GM06990 (cell line): ENCODE measurements at regions not wholly inside any gene's neighbourhood (a gene's known extent, or its start where the extent isn't known, plus 50 kb on each side); places are given as distances from the start of the nearest gene placed in this dataset.

ENCODE experiments used
- DNase-seq: peaks from one replicate; pipeline ENCODE4 v3.0.0-alpha.2; 2011; ENCODE audit not compliant: insufficient read length; ENCODE audit errors: extremely low read depth
- H3K27me3 ChIP-seq: replicated peaks from 2 replicates; pipeline ENCODE4 v1.6.0; 2011; ENCODE audit warnings: low read length; ENCODE audit not compliant: control insufficient read depth, insufficient read depth
- H3K36me3 ChIP-seq: 2 replicates; pipeline ENCODE4 v1.5.1; 2011; ENCODE audit warnings: low read length; ENCODE audit not compliant: control insufficient read depth, insufficient read depth
- H3K4me3 ChIP-seq: replicated peaks from 2 replicates; pipeline ENCODE4 v1.5.1; 2011; ENCODE audit warnings: low read depth, mild to moderate bottlenecking, control low read depth, low read length
- CTCF ChIP-seq: IDR thresholded peaks from 2 replicates; pipeline ENCODE4 v1.5.1; 2011; ENCODE audit warnings: low read length, control low read depth, mild to moderate bottlenecking, inconsistent platforms; ENCODE audit not compliant: insufficient read depth, poor library complexity, severe bottlenecking

- DNase-seq = no peak
- TF ChIP-seq CTCF = peak; percentile 3
- Histone ChIP-seq H3K36me3 (no peaks in the 10 kb centered on the region), H3K27me3 (no peaks in the 10 kb centered on the region), H3K4me3 (no peak overlapping the region)
Measured at GRCh38 chr4:132818091-132818490, 331.0 kb upstream of the PCDH10 start.

- no peaks in the 10 kb centered on the region for H3K27me3 ChIP-seq
- no peak for TF ChIP-seq CTCF
- H3K4me3 ChIP-seq = no peak overlapping the region
- DNase-seq = no peak
- no peaks in the 10 kb centered on the region for H3K36me3 ChIP-seq
Measured at GRCh38 chr4:132823419-132823818, 325.7 kb upstream of the PCDH10 start.

GRCh38 chr4:132824761-132825160 is 324.3 kb upstream of the PCDH10 start:
- Histone ChIP-seq H3K27me3 (no peaks in the 10 kb centered on the region), H3K4me3 (no peak overlapping the region), H3K36me3 (no peaks in the 10 kb centered on the region)
- TF ChIP-seq CTCF = no peak
- no peak for DNase-seq

- no peaks in the 10 kb centered on the region for H3K36me3 ChIP-seq
- no peak overlapping the region for H3K4me3 ChIP-seq
- no peak for DNase-seq
- TF ChIP-seq CTCF = no peak
- no peaks in the 10 kb centered on the region for H3K27me3 ChIP-seq
Measured at GRCh38 chr4:132827522-132827921, 321.6 kb upstream of the PCDH10 start.

- DNase-seq = no peak
- TF ChIP-seq CTCF = no peak
- no peak overlapping the region for H3K4me3 ChIP-seq
- H3K27me3 ChIP-seq = no peaks in the 10 kb centered on the region
- no peaks in the 10 kb centered on the region for H3K36me3 ChIP-seq
Measured at GRCh38 chr4:132838244-132838643, 310.9 kb upstream of the PCDH10 start.

GRCh38 chr4:132839070-132839469 is 310.0 kb upstream of the PCDH10 start:
- no peak for TF ChIP-seq CTCF
- H3K4me3 ChIP-seq = no peak overlapping the region
- H3K27me3 ChIP-seq = no peaks in the 10 kb centered on the region
- DNase-seq = no peak
- H3K36me3 ChIP-seq = no peaks in the 10 kb centered on the region
